ENCODE measurements at regions not wholly inside any gene's neighbourhood (a gene's known extent, or its start where the extent isn't known, plus 50 kb on each side); places are given as distances from the start of the nearest gene placed in this dataset.

GRCh38 chr5:56717253-56717987 lies 97.9 kb upstream of the MAP3K1 start:
- Histone ChIP-seq H3K4me3 (peak overlapping the region in 1 of 2 donors; percentile 29), H3K27ac (peak overlapping the region; percentile 54 to 66), H3K27me3 (no peaks in the 10 kb centered on the region), H3K9me3 (no peaks in the 10 kb centered on the region), H3K36me3 (ENCODE audit: low read depth, missing control alignments) (no peaks in the 10 kb centered on the region), H3K4me1 (peaks cover 12% of the 10 kb centered on the region)
- intact Hi-C loops (cut with DNase I; ENCODE audit: low total_unique reads): no loop called here
- DNase-seq: peak; percentile 59
- WGBS, 2 donors: 30 to 51% methylated on average over 11 of the region's 11 CpGs
- TF ChIP-seq CTCF (IDR thresholded peaks at IDR 0.05) (no peak), POLR2A (IDR thresholded peaks at IDR 0.05) (no peak)

DNA sequence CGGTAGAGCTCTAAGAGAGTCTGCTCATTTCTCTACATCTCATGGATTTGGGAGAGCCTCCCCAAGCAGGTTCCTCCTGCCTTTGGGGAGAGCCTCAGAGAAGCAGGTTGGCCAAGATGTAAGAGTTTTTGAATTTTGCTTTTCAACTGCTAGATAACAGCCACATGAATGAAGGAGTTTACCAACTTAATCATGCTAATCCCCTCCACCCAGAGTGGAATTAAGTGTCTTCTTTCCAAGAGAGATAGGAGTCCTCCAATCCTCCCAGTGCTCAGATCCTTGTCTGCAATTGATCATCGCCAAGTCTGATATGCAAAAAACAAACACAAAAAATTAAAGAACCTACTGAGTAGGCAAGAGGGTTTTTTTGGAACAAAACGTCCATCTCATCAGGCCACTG lies 99.4 kb upstream of the MAP3K1 start:
- no peak overlapping the region for H3K27ac ChIP-seq

GRCh38 chr5:56712895-56713591 lies 102.3 kb upstream of the MAP3K1 start:
- Histone ChIP-seq H3K36me3 (ENCODE audit: low read depth, missing control alignments) (no peaks in the 10 kb centered on the region), H3K4me1 (peaks cover 12% of the 10 kb centered on the region), H3K9me3 (no peaks in the 10 kb centered on the region), H3K27ac (no peak overlapping the region), H3K27me3 (no peaks in the 10 kb centered on the region), H3K4me3 (no peak overlapping the region)
- WGBS, 2 donors: 67 to 71% methylated on average over 5 of the region's 5 CpGs
- TF ChIP-seq POLR2A (IDR thresholded peaks at IDR 0.05) (no peak), CTCF (IDR thresholded peaks at IDR 0.05) (no peak)
- DNase-seq: no peak
- intact Hi-C loops (cut with DNase I; ENCODE audit: low total_unique reads): no loop called here

More for the DNA sequence above, 99.4 kb upstream of the MAP3K1 start:
- intact Hi-C loops (cut with DNase I; ENCODE audit: low total_unique reads): no loop called here
- Histone ChIP-seq H3K27me3 (no peaks in the 10 kb centered on the region), H3K36me3 (ENCODE audit: low read depth, missing control alignments) (no peaks in the 10 kb centered on the region), H3K4me1 (peaks cover 12% of the 10 kb centered on the region), H3K4me3 (no peak overlapping the region), H3K9me3 (no peaks in the 10 kb centered on the region)
- TF ChIP-seq CTCF (IDR thresholded peaks at IDR 0.05) (no peak), POLR2A (IDR thresholded peaks at IDR 0.05) (no peak)
- 79 to 81% methylated on average over 3 of the region's 3 CpGs for WGBS, 2 donors
- DNase-seq: no peak

- H3K27me3 ChIP-seq: no peaks in the 10 kb centered on the region
- TF ChIP-seq CTCF (IDR thresholded peaks at IDR 0.05) (no peak), POLR2A (IDR thresholded peaks at IDR 0.05) (no peak)
- no peaks in the 10 kb centered on the region for H3K4me1 ChIP-seq
- no peaks in the 10 kb centered on the region for H3K36me3 ChIP-seq (ENCODE audit: low read depth, missing control alignments)
- no peak overlapping the region for H3K27ac ChIP-seq
- 85 to 93% methylated on average over 3 of the region's 3 CpGs for WGBS, 2 donors
- no peaks in the 10 kb centered on the region for H3K9me3 ChIP-seq
- DNase-seq: no peak
- H3K4me3 ChIP-seq: no peak overlapping the region
- intact Hi-C loops (cut with DNase I; ENCODE audit: low total_unique reads): no loop called here
Measured at GRCh38 chr5:56710826-56711590, 104.3 kb upstream of the MAP3K1 start.

All from testis (tissue), 2 donors.